Smooth muscle cell (in vitro differentiated cells): ENCODE measurements at regions not wholly inside any gene's neighbourhood (a gene's known extent, or its start where the extent isn't known, plus 50 kb on each side); places are given as distances from the start of the nearest gene placed in this dataset.

Experiments used
- DNase-seq: peaks from one replicate; lab custom pipeline; 2025; ENCODE audit not compliant: unreplicated experiment; lab: John Stamatoyannopoulos, UW
- H2AFZ ChIP-seq: fragments of 200-600 bp; sonication (generic); 2 replicates; pipeline ENCODE4 v1.6.0; 2016; ENCODE audit warnings: antibody characterized with exemption, low read depth, mild to moderate bottlenecking
- H3F3A ChIP-seq: fragments of 200-600 bp; sonication (generic); 2 replicates; pipeline ENCODE4 v1.6.0; 2017; ENCODE audit warnings: antibody characterized with exemption, low read depth
- H3K27ac ChIP-seq: fragments of 200-600 bp; sonication (generic); 2 replicates; pipeline ENCODE4 v1.5.1; 2016; ENCODE audit warnings: low read depth, mild to moderate bottlenecking
- H3K27me3 ChIP-seq: fragments of 200-600 bp; sonication (generic); 2 replicates; pipeline ENCODE4 v1.6.1; 2016; ENCODE audit warnings: low read depth, mild to moderate bottlenecking
- H3K36me3 ChIP-seq: fragments of 200-600 bp; sonication (generic); 2 replicates; pipeline ENCODE4 v1.5.1; 2016; ENCODE audit warnings: low read depth
- H3K4me1 ChIP-seq: fragments of 200-600 bp; sonication (generic); 2 replicates; pipeline ENCODE4 v1.5.1; 2016; ENCODE audit warnings: low read depth
- H3K4me2 ChIP-seq: fragments of 200-600 bp; sonication (generic); 2 replicates; pipeline ENCODE4 v1.6.0; 2016; ENCODE audit warnings: mild to moderate bottlenecking
- H3K4me3 ChIP-seq: fragments of 200-600 bp; sonication (generic); 2 replicates; pipeline ENCODE4 v1.5.1; 2016; ENCODE audit warnings: mild to moderate bottlenecking
- H3K79me2 ChIP-seq: fragments of 200-600 bp; sonication (generic); 2 replicates; pipeline ENCODE4 v1.6.0; 2016; ENCODE audit warnings: low read depth, mild to moderate bottlenecking
- H3K9ac ChIP-seq: fragments of 200-600 bp; sonication (generic); 2 replicates; pipeline ENCODE4 v1.6.0; 2016; ENCODE audit warnings: low read depth
- H3K9me3 ChIP-seq: fragments of 200-600 bp; sonication (generic); replicated peaks from 2 replicates; pipeline ENCODE4 v1.5.1; 2016; ENCODE audit warnings: low read depth
- H4K20me1 ChIP-seq: fragments of 200-600 bp; sonication (generic); 2 replicates; pipeline ENCODE4 v1.6.0; 2016; ENCODE audit warnings: low read depth
- WGBS: methylation state at CpG from one replicate; pipeline ENCODE4 v1.1.7; 2016; ENCODE audit warnings: low lambda C conversion rate; 5-methylcytosine and 5-hydroxymethylcytosine counted together
- TF ChIP-seq, protein P1 (sequence below): fragments of 200-600 bp; sonication (generic); IDR thresholded peaks from 2 replicates; pipeline ENCODE4 v1.5.1; 2017; ENCODE audit warnings: borderline replicate concordance, mild to moderate bottlenecking, antibody characterized with exemption; ENCODE audit not compliant: insufficient read depth, poor library complexity, severe bottlenecking

GRCh38 chr2:11073776-11074175, 81.5 kb upstream of the SLC66A3 start:
- Histone ChIP-seq H3K4me2 (peak overlapping the region; percentile 59), H2AFZ (peak overlapping the region; percentile 88)

DNA sequence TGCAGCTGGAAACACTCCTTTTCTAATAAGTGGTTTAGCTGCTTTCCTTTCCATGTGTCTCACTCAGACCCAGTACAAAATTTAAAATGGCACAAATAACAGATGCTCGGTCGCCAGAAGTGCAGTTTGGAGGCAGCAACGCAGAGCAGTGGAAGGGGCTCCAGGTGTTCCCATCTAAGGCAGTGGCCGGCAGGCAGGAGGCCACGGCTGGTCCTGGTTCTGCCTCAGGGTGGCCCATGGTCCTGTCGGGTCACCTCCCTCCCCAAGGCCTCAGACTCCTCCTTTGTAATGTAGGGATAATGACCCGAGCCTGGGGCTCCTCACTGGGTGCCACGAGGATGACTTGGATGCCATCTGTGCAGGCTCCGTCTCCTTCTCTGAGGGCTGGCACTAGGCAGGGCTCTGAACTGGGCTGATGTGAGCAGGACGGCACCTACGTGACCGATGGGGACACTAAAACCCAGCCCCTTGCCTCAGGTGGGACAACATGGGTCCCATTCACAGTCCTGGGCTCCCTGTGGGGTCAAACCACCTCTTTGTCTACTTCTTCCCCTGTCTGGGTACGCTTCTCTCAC, 80.9 kb upstream of the SLC66A3 start:
- no peak for DNase-seq
- no peak overlapping the region for H2AFZ ChIP-seq
- 96% methylated on average over 13 of the region's 13 CpGs for whole genome bisulfite sequencing

More at GRCh38 chr2:11073776-11074175, 81.5 kb upstream of the SLC66A3 start:
- WGBS, result 73% methylated on average over 7 of the region's 7 CpGs
- no peaks in the 10 kb centered on the region for H3K9me3 ChIP-seq
- no peaks in the 10 kb centered on the region for H3K79me2 ChIP-seq
- H3K27ac ChIP-seq, result no peak overlapping the region
- H3K4me1 ChIP-seq, result peaks cover 3% of the 10 kb centered on the region
- no peak overlapping the region for H3K4me3 ChIP-seq
- H3K36me3 ChIP-seq, result no peaks in the 10 kb centered on the region
- no peak for DNase-seq
- H4K20me1 ChIP-seq, result no peaks in the 10 kb centered on the region
- H3F3A ChIP-seq, result no peaks in the 10 kb centered on the region
- TF ChIP-seq, protein P1, sequence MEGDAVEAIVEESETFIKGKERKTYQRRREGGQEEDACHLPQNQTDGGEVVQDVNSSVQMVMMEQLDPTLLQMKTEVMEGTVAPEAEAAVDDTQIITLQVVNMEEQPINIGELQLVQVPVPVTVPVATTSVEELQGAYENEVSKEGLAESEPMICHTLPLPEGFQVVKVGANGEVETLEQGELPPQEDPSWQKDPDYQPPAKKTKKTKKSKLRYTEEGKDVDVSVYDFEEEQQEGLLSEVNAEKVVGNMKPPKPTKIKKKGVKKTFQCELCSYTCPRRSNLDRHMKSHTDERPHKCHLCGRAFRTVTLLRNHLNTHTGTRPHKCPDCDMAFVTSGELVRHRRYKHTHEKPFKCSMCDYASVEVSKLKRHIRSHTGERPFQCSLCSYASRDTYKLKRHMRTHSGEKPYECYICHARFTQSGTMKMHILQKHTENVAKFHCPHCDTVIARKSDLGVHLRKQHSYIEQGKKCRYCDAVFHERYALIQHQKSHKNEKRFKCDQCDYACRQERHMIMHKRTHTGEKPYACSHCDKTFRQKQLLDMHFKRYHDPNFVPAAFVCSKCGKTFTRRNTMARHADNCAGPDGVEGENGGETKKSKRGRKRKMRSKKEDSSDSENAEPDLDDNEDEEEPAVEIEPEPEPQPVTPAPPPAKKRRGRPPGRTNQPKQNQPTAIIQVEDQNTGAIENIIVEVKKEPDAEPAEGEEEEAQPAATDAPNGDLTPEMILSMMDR, result no peak
- H3K27me3 ChIP-seq, result no peaks in the 10 kb centered on the region
- no peak overlapping the region for H3K9ac ChIP-seq

DNA sequence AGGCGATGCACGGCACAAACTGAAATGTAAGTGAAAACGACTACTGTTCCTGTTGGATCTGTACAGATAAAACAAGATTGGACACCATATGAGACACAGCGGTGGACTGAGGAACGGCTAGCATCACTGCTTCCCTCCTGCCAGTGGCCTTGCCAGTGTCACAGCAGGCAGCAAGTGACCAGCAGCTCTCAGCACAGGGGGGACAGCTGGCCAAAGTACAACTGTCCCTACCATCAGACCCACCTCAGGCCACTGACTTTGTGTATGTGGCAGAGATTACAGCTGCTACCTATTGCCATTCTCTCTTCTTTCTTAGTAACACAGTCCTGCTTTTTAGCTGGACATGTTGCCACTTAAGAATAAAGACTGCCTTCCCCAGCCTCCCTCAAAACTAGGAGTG, 80.0 kb upstream of the SLC66A3 start:
- Histone ChIP-seq H3K79me2 (no peaks in the 10 kb centered on the region), H2AFZ (no peak overlapping the region), H3K4me3 (no peak overlapping the region), H3K4me1 (peaks cover 3% of the 10 kb centered on the region), H3K4me2 (no peak overlapping the region), H3K9ac (no peak overlapping the region), H3K9me3 (no peaks in the 10 kb centered on the region), H4K20me1 (no peaks in the 10 kb centered on the region), H3K27ac (no peak overlapping the region), H3F3A (no peaks in the 10 kb centered on the region), H3K36me3 (no peaks in the 10 kb centered on the region), H3K27me3 (no peaks in the 10 kb centered on the region)
- 98% methylated on average over 5 of the region's 5 CpGs for WGBS
- DNase-seq, result no peak
- TF ChIP-seq, protein P1, result no peak

More for the DNA sequence above, 80.9 kb upstream of the SLC66A3 start:
- Histone ChIP-seq H3F3A (no peaks in the 10 kb centered on the region), H3K79me2 (no peaks in the 10 kb centered on the region), H4K20me1 (no peaks in the 10 kb centered on the region), H3K4me1 (peaks cover 3% of the 10 kb centered on the region), H3K9ac (no peak overlapping the region), H3K4me3 (no peak overlapping the region), H3K27me3 (no peaks in the 10 kb centered on the region), H3K4me2 (no peak overlapping the region), H3K27ac (no peak overlapping the region), H3K9me3 (no peaks in the 10 kb centered on the region), H3K36me3 (no peaks in the 10 kb centered on the region)
- TF ChIP-seq, protein P1, result no peak

DNA sequence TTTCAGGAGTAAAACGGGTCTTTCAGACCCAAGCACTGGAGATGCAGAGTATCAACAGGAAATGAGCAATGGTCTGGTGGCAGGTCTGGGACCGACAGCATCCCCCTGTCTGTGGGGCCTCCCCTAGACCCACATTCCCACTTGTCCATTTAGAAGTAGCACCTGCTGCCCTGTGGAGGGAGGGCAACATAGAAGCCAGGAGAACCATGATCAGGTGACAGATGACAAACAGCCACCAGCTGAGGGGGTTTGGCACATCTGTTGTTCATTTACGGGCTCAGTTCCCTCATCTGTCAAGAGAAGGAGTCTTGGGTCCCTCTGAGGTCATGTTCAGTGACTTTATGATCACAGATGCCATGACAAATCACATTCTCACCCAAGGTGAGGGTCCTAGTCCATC, 77.9 kb upstream of the SLC66A3 start:
- 80% methylated on average over 3 of the region's 3 CpGs for WGBS
- peaks cover 3% of the 10 kb centered on the region for H3K4me1 ChIP-seq
- no peak overlapping the region for H3K4me2 ChIP-seq
- H4K20me1 ChIP-seq, result no peaks in the 10 kb centered on the region
- H3K9me3 ChIP-seq, result no peaks in the 10 kb centered on the region
- TF ChIP-seq, protein P1, result no peak
- H3K79me2 ChIP-seq, result no peaks in the 10 kb centered on the region
- no peaks in the 10 kb centered on the region for H3F3A ChIP-seq
- H3K27me3 ChIP-seq, result no peaks in the 10 kb centered on the region
- DNase-seq, result no peak
- H3K9ac ChIP-seq, result no peak overlapping the region
- no peak overlapping the region for H2AFZ ChIP-seq
- no peak overlapping the region for H3K4me3 ChIP-seq
- no peaks in the 10 kb centered on the region for H3K36me3 ChIP-seq
- no peak overlapping the region for H3K27ac ChIP-seq
